Stimulated activated naive CD8-positive, alpha-beta T cell treated with anti-CD3 and anti-CD28 coated beads, Interleukin-15, Interleukin-2, amounts not matched to agents 100 ng/mL and 50 ng/mL, for 24 hours (primary cell): ENCODE measurements at regions not wholly inside any gene's neighbourhood (a gene's known extent, or its start where the extent isn't known, plus 50 kb on each side); places are given as distances from the start of the nearest gene placed in this dataset.
A peak's percentile ranks its signal among the peaks of the same experiment; 100 is the strongest.

Source experiments
- H3K27ac Mint-ChIP-seq: one replicate; pipeline ENCODE4 v1.8.0; 2021; ENCODE audit warnings: mild to moderate bottlenecking, mixed read lengths
- H3K27me3 Mint-ChIP-seq: one replicate; pipeline ENCODE4 v1.8.0; 2021; ENCODE audit warnings: mixed read lengths
- H3K36me3 Mint-ChIP-seq: one replicate; pipeline ENCODE4 v1.8.0; 2021; ENCODE audit warnings: low read depth, mixed read lengths
- H3K4me1 Mint-ChIP-seq: one replicate; pipeline ENCODE4 v1.8.0; 2021; ENCODE audit warnings: low read depth, mixed read lengths
- H3K4me3 Mint-ChIP-seq: one replicate; pipeline ENCODE4 v1.8.0; 2021; ENCODE audit warnings: mild to moderate bottlenecking, mixed read lengths
- H3K9me3 Mint-ChIP-seq: one replicate; pipeline ENCODE4 v1.8.0; 2021; ENCODE audit warnings: mixed read lengths

GRCh38 chr7:142391191-142391992 lies 133.5 kb upstream of the PRSS58 start:
- Mint-ChIP-seq H3K27ac (peak overlapping the region; percentile 49), H3K4me1 (no peaks in the 10 kb centered on the region), H3K27me3 (peaks cover 4% of the 10 kb centered on the region), H3K9me3 (no peaks in the 10 kb centered on the region), H3K4me3 (peak overlapping the region; percentile 64), H3K36me3 (no peaks in the 10 kb centered on the region)

GRCh38 chr7:142389544-142389943 lies 131.7 kb upstream of the PRSS58 start:
- Mint-ChIP-seq H3K36me3 (no peaks in the 10 kb centered on the region), H3K27me3 (peaks cover 4% of the 10 kb centered on the region), H3K4me1 (peaks cover 9% of the 10 kb centered on the region), H3K27ac (no peak overlapping the region), H3K9me3 (no peaks in the 10 kb centered on the region), H3K4me3 (no peak overlapping the region)

- Mint-ChIP-seq H3K27ac (peak overlapping the region; percentile 5), H3K4me3 (peak overlapping the region; percentile 73), H3K4me1 (peaks cover 27% of the 10 kb centered on the region), H3K27me3 (peaks cover 4% of the 10 kb centered on the region), H3K36me3 (no peaks in the 10 kb centered on the region), H3K9me3 (no peaks in the 10 kb centered on the region)
These were observed 127.9 kb upstream of the PRSS58 start for GRCh38 chr7:142385491-142386340.

GRCh38 chr7:142384493-142384922 lies 126.7 kb upstream of the PRSS58 start:
- H3K4me3 Mint-ChIP-seq: peak overlapping the region; percentile 73

GRCh38 chr7:142383841-142384492 lies 126.1 kb upstream of the PRSS58 start:
- no peaks in the 10 kb centered on the region for H3K9me3 Mint-ChIP-seq
- H3K27ac Mint-ChIP-seq: peak overlapping the region; percentile 75
- H3K4me1 Mint-ChIP-seq: peaks cover 27% of the 10 kb centered on the region
- no peaks in the 10 kb centered on the region for H3K36me3 Mint-ChIP-seq
- peaks cover 4% of the 10 kb centered on the region for H3K27me3 Mint-ChIP-seq
- H3K4me3 Mint-ChIP-seq: peak overlapping the region; percentile 73

More at GRCh38 chr7:142384493-142384922, 126.7 kb upstream of the PRSS58 start:
- H3K9me3 Mint-ChIP-seq: no peaks in the 10 kb centered on the region
- peak overlapping the region; percentile 75 for H3K27ac Mint-ChIP-seq
- H3K27me3 Mint-ChIP-seq: peaks cover 4% of the 10 kb centered on the region
- no peaks in the 10 kb centered on the region for H3K36me3 Mint-ChIP-seq
- peaks cover 27% of the 10 kb centered on the region for H3K4me1 Mint-ChIP-seq

- Mint-ChIP-seq H3K4me1 (peaks cover 27% of the 10 kb centered on the region), H3K4me3 (no peak overlapping the region), H3K9me3 (no peaks in the 10 kb centered on the region), H3K36me3 (no peaks in the 10 kb centered on the region), H3K27me3 (peaks cover 3% of the 10 kb centered on the region), H3K27ac (peak overlapping the region; percentile 36)
These were observed 124.0 kb upstream of the PRSS58 start for GRCh38 chr7:142381727-142382390.

- H3K36me3 Mint-ChIP-seq: no peaks in the 10 kb centered on the region
- H3K27ac Mint-ChIP-seq: no peak overlapping the region
- peaks cover 23% of the 10 kb centered on the region for H3K4me1 Mint-ChIP-seq
- no peak overlapping the region for H3K4me3 Mint-ChIP-seq
- H3K9me3 Mint-ChIP-seq: no peaks in the 10 kb centered on the region
- H3K27me3 Mint-ChIP-seq: peaks cover 3% of the 10 kb centered on the region
These were observed 122.2 kb upstream of the PRSS58 start for GRCh38 chr7:142380069-142380468.

- Mint-ChIP-seq H3K4me3 (no peak overlapping the region), H3K9me3 (no peaks in the 10 kb centered on the region), H3K4me1 (peaks cover 16% of the 10 kb centered on the region), H3K27ac (no peak overlapping the region), H3K27me3 (peaks cover 3% of the 10 kb centered on the region), H3K36me3 (no peaks in the 10 kb centered on the region)
These were observed 121.5 kb upstream of the PRSS58 start for GRCh38 chr7:142379201-142379885.

- H3K27ac Mint-ChIP-seq: no peak overlapping the region
- peaks cover 8% of the 10 kb centered on the region for H3K27me3 Mint-ChIP-seq
- H3K4me3 Mint-ChIP-seq: no peak overlapping the region
- H3K9me3 Mint-ChIP-seq: no peaks in the 10 kb centered on the region
- H3K4me1 Mint-ChIP-seq: peaks cover 6% of the 10 kb centered on the region
- H3K36me3 Mint-ChIP-seq: no peaks in the 10 kb centered on the region
These were observed 119.7 kb upstream of the PRSS58 start for GRCh38 chr7:142377567-142377966.

GRCh38 chr7:142376356-142376997 lies 118.6 kb upstream of the PRSS58 start:
- Mint-ChIP-seq H3K4me1 (peaks cover under 1% of the 10 kb centered on the region), H3K27ac (no peak overlapping the region), H3K36me3 (no peaks in the 10 kb centered on the region), H3K4me3 (no peak overlapping the region), H3K27me3 (peaks cover 8% of the 10 kb centered on the region), H3K9me3 (no peaks in the 10 kb centered on the region)

- Mint-ChIP-seq H3K4me3 (no peak overlapping the region), H3K27me3 (peaks cover 8% of the 10 kb centered on the region), H3K4me1 (no peaks in the 10 kb centered on the region), H3K9me3 (no peaks in the 10 kb centered on the region), H3K27ac (peak overlapping the region; percentile 32), H3K36me3 (no peaks in the 10 kb centered on the region)
These were observed 118.0 kb upstream of the PRSS58 start for GRCh38 chr7:142375710-142376313.

GRCh38 chr7:142372727-142373126 lies 114.9 kb upstream of the PRSS58 start:
- H3K27me3 Mint-ChIP-seq: peaks cover 8% of the 10 kb centered on the region
- no peaks in the 10 kb centered on the region for H3K36me3 Mint-ChIP-seq
- H3K27ac Mint-ChIP-seq: no peak overlapping the region
- no peak overlapping the region for H3K4me3 Mint-ChIP-seq
- H3K9me3 Mint-ChIP-seq: peaks cover 7% of the 10 kb centered on the region
- no peaks in the 10 kb centered on the region for H3K4me1 Mint-ChIP-seq

- Mint-ChIP-seq H3K4me1 (no peaks in the 10 kb centered on the region), H3K9me3 (peaks cover 8% of the 10 kb centered on the region), H3K4me3 (no peak overlapping the region), H3K27ac (no peak overlapping the region), H3K36me3 (no peaks in the 10 kb centered on the region), H3K27me3 (peaks cover 5% of the 10 kb centered on the region)
These were observed 113.9 kb upstream of the PRSS58 start for GRCh38 chr7:142371586-142372377.
